ENCODE measurements at regions not wholly inside any gene's neighbourhood (a gene's known extent, or its start where the extent isn't known, plus 50 kb on each side); places are given as distances from the start of the nearest gene placed in this dataset.

GRCh38 chr11:28969832-28970231 lies 861.6 kb downstream of the METTL15 start:
- H2BK5ac ChIP-seq (ENCODE audit: low read depth, low read length, poor library complexity): no peak overlapping the region
- H4K91ac ChIP-seq (ENCODE audit: low read depth, low read length): no peak overlapping the region
- H2BK120ac ChIP-seq (ENCODE audit: insufficient read depth, low read length, poor library complexity): no peak overlapping the region
- no peak overlapping the region for H3K27ac ChIP-seq (ENCODE audit: low read depth, low read length)
- H4K12ac ChIP-seq (ENCODE audit: low read depth, low read length): no peak overlapping the region
- H3K9me3 ChIP-seq (ENCODE audit: insufficient read depth, low read depth, low read length): no peaks in the 10 kb centered on the region
- H3K79me2 ChIP-seq (ENCODE audit: control insufficient read depth, insufficient read depth, low read length, poor library complexity): no peaks in the 10 kb centered on the region
- H3K79me1 ChIP-seq (ENCODE audit: low read length): no peaks in the 10 kb centered on the region
- H2BK12ac ChIP-seq (ENCODE audit: low read length): no peak overlapping the region
- no peak overlapping the region for H3K4me2 ChIP-seq (ENCODE audit: low read length)
- no peaks in the 10 kb centered on the region for H3K27me3 ChIP-seq (ENCODE audit: insufficient read depth, low read length)
- H3K18ac ChIP-seq (ENCODE audit: low read length): no peak overlapping the region
- H3K4me3 ChIP-seq (ENCODE audit: low read depth, low read length): no peak overlapping the region
- H2AFZ ChIP-seq (ENCODE audit: insufficient read depth, low read length, poor library complexity): no peak overlapping the region
- no peak overlapping the region for H3K23ac ChIP-seq (ENCODE audit: low read length)
- no peak overlapping the region for H3K9ac ChIP-seq (ENCODE audit: low read length)
- H2AK5ac ChIP-seq (ENCODE audit: low read length): no peak overlapping the region
- no peaks in the 10 kb centered on the region for H3K4me1 ChIP-seq (ENCODE audit: control insufficient read depth in 1 of 2, insufficient read depth in 2 of 2, low read length in 2 of 2)
- H3K36me3 ChIP-seq (ENCODE audit: control insufficient read depth in 1 of 2, insufficient read depth in 2 of 2, low read length in 2 of 2): no peaks in the 10 kb centered on the region
- DNase-seq: no peak
- H4K8ac ChIP-seq (ENCODE audit: low read depth, low read length): no peak overlapping the region
- H3K14ac ChIP-seq (ENCODE audit: low read length): no peak overlapping the region
- no peak overlapping the region for H3K4ac ChIP-seq (ENCODE audit: low read depth, low read length)

GRCh38 chr11:28966951-28967350 lies 858.8 kb downstream of the METTL15 start:
- no peak overlapping the region for H3K23ac ChIP-seq (ENCODE audit: low read length)
- no peak overlapping the region for H3K4me3 ChIP-seq (ENCODE audit: low read depth, low read length)
- H3K14ac ChIP-seq (ENCODE audit: low read length): no peak overlapping the region
- H3K27ac ChIP-seq (ENCODE audit: low read depth, low read length): no peak overlapping the region
- no peak overlapping the region for H3K18ac ChIP-seq (ENCODE audit: low read length)
- no peaks in the 10 kb centered on the region for H3K9me3 ChIP-seq (ENCODE audit: insufficient read depth, low read depth, low read length)
- no peaks in the 10 kb centered on the region for H3K36me3 ChIP-seq (ENCODE audit: control insufficient read depth in 1 of 2, insufficient read depth in 2 of 2, low read length in 2 of 2)
- no peak overlapping the region for H2AFZ ChIP-seq (ENCODE audit: insufficient read depth, low read length, poor library complexity)
- H2BK12ac ChIP-seq (ENCODE audit: low read length): no peak overlapping the region
- no peak overlapping the region for H2BK120ac ChIP-seq (ENCODE audit: insufficient read depth, low read length, poor library complexity)
- no peak overlapping the region for H3K4me2 ChIP-seq (ENCODE audit: low read length)
- WGBS (ENCODE audit: extremely low coverage, insufficient coverage, insufficient read length): no CpG with 5 or more reads among the region's 1 CpG
- H3K79me2 ChIP-seq (ENCODE audit: control insufficient read depth, insufficient read depth, low read length, poor library complexity): no peaks in the 10 kb centered on the region
- no peak overlapping the region for H2AK5ac ChIP-seq (ENCODE audit: low read length)
- no peak overlapping the region for H3K4ac ChIP-seq (ENCODE audit: low read depth, low read length)
- no peak overlapping the region for H4K12ac ChIP-seq (ENCODE audit: low read depth, low read length)
- no peak overlapping the region for H4K91ac ChIP-seq (ENCODE audit: low read depth, low read length)
- no peak overlapping the region for H3K9ac ChIP-seq (ENCODE audit: low read length)
- H3K27me3 ChIP-seq (ENCODE audit: insufficient read depth, low read length): no peaks in the 10 kb centered on the region
- no peaks in the 10 kb centered on the region for H3K79me1 ChIP-seq (ENCODE audit: low read length)
- H2BK5ac ChIP-seq (ENCODE audit: low read depth, low read length, poor library complexity): no peak overlapping the region
- H4K8ac ChIP-seq (ENCODE audit: low read depth, low read length): no peak overlapping the region
- no peaks in the 10 kb centered on the region for H3K4me1 ChIP-seq (ENCODE audit: control insufficient read depth in 1 of 2, insufficient read depth in 2 of 2, low read length in 2 of 2)
- no peak for DNase-seq

DNA sequence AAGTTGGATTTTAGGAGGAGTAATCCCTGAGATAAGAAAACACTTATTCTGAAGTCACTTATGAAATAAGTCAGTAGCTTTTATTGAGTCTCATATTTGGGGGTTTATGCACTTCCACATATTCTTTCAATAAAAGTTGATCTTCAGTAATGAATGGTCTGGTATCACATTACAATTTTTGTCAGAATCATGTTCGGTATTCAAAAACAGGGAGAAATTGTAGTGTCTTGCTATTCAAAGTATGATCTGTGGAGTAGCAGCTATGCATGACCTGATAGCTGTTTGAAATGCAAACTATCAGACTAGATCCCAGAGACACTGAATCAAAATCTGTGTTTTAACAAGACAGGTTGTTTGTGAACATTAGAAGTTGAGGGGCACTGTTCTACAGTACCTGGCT lies 857.6 kb downstream of the METTL15 start:
- H3K27ac ChIP-seq (ENCODE audit: low read depth, low read length): no peak overlapping the region
- no peak overlapping the region for H3K23ac ChIP-seq (ENCODE audit: low read length)
- H4K8ac ChIP-seq (ENCODE audit: low read depth, low read length): no peak overlapping the region
- DNase-seq: no peak
- no peak overlapping the region for H3K14ac ChIP-seq (ENCODE audit: low read length)
- H3K4me1 ChIP-seq (ENCODE audit: control insufficient read depth in 1 of 2, insufficient read depth in 2 of 2, low read length in 2 of 2): no peaks in the 10 kb centered on the region
- no peak overlapping the region for H4K91ac ChIP-seq (ENCODE audit: low read depth, low read length)
- no peak overlapping the region for H3K4me3 ChIP-seq (ENCODE audit: low read depth, low read length)
- H3K9me3 ChIP-seq (ENCODE audit: insufficient read depth, low read depth, low read length): no peaks in the 10 kb centered on the region
- H2AFZ ChIP-seq (ENCODE audit: insufficient read depth, low read length, poor library complexity): no peak overlapping the region
- H2BK120ac ChIP-seq (ENCODE audit: insufficient read depth, low read length, poor library complexity): no peak overlapping the region
- no peak overlapping the region for H3K9ac ChIP-seq (ENCODE audit: low read length)
- H3K79me2 ChIP-seq (ENCODE audit: control insufficient read depth, insufficient read depth, low read length, poor library complexity): no peaks in the 10 kb centered on the region
- H3K18ac ChIP-seq (ENCODE audit: low read length): no peak overlapping the region
- H3K36me3 ChIP-seq (ENCODE audit: control insufficient read depth in 1 of 2, insufficient read depth in 2 of 2, low read length in 2 of 2): no peaks in the 10 kb centered on the region
- no CpG with 5 or more reads among the region's 1 CpG for WGBS (ENCODE audit: extremely low coverage, insufficient coverage, insufficient read length)
- H2BK12ac ChIP-seq (ENCODE audit: low read length): no peak overlapping the region
- H3K27me3 ChIP-seq (ENCODE audit: insufficient read depth, low read length): no peaks in the 10 kb centered on the region
- H2BK5ac ChIP-seq (ENCODE audit: low read depth, low read length, poor library complexity): no peak overlapping the region
- no peak overlapping the region for H3K4me2 ChIP-seq (ENCODE audit: low read length)
- no peak overlapping the region for H4K12ac ChIP-seq (ENCODE audit: low read depth, low read length)
- no peak overlapping the region for H3K4ac ChIP-seq (ENCODE audit: low read depth, low read length)
- H3K79me1 ChIP-seq (ENCODE audit: low read length): no peaks in the 10 kb centered on the region
- no peak overlapping the region for H2AK5ac ChIP-seq (ENCODE audit: low read length)

- Histone ChIP-seq H3K4ac (ENCODE audit: low read depth, low read length) (no peak overlapping the region), H4K8ac (ENCODE audit: low read depth, low read length) (no peak overlapping the region), H3K4me2 (ENCODE audit: low read length) (no peak overlapping the region), H3K9me3 (ENCODE audit: insufficient read depth, low read depth, low read length) (no peaks in the 10 kb centered on the region), H3K4me1 (ENCODE audit: control insufficient read depth in 1 of 2, insufficient read depth in 2 of 2, low read length in 2 of 2) (no peaks in the 10 kb centered on the region), H3K36me3 (ENCODE audit: control insufficient read depth in 1 of 2, insufficient read depth in 2 of 2, low read length in 2 of 2) (no peaks in the 10 kb centered on the region), H4K12ac (ENCODE audit: low read depth, low read length) (no peak overlapping the region), H2BK12ac (ENCODE audit: low read length) (no peak overlapping the region), H3K79me2 (ENCODE audit: control insufficient read depth, insufficient read depth, low read length, poor library complexity) (no peaks in the 10 kb centered on the region), H3K14ac (ENCODE audit: low read length) (no peak overlapping the region), H3K18ac (ENCODE audit: low read length) (no peak overlapping the region), H2AFZ (ENCODE audit: insufficient read depth, low read length, poor library complexity) (no peak overlapping the region), H3K9ac (ENCODE audit: low read length) (no peak overlapping the region), H3K23ac (ENCODE audit: low read length) (no peak overlapping the region), H3K4me3 (ENCODE audit: low read depth, low read length) (no peak overlapping the region), H3K27ac (ENCODE audit: low read depth, low read length) (no peak overlapping the region), H3K79me1 (ENCODE audit: low read length) (no peaks in the 10 kb centered on the region), H2BK120ac (ENCODE audit: insufficient read depth, low read length, poor library complexity) (no peak overlapping the region), H2BK5ac (ENCODE audit: low read depth, low read length, poor library complexity) (no peak overlapping the region), H4K91ac (ENCODE audit: low read depth, low read length) (no peak overlapping the region), H2AK5ac (ENCODE audit: low read length) (no peak overlapping the region), H3K27me3 (ENCODE audit: insufficient read depth, low read length) (no peaks in the 10 kb centered on the region)
- WGBS (ENCODE audit: extremely low coverage, insufficient coverage, insufficient read length): no CpG with 5 or more reads among the region's 1 CpG
- peak in 1 of 2 donors; percentile 72 for DNase-seq
Measured at GRCh38 chr11:28964811-28965210, 856.6 kb downstream of the METTL15 start.

Measured in trophoblast cell (in vitro differentiated cells and primary cell).